Esophagus squamous epithelium (tissue), 5 donors: ENCODE measurements at regions not wholly inside any gene's neighbourhood (a gene's known extent, or its start where the extent isn't known, plus 50 kb on each side); places are given as distances from the start of the nearest gene placed in this dataset.

ENCODE experiments used
- DNase-seq: peaks from one replicate; lab custom pipeline; 2025; lab: John Stamatoyannopoulos, UW
- H3K27ac ChIP-seq, 4 donors: fragments of 200-600 bp; sonication (generic); one replicate each; pipeline ENCODE4 v1.5.1; 2016 to 2019; ENCODE audit warnings: mild to moderate bottlenecking in 1 of 4
- H3K27me3 ChIP-seq, 4 donors: fragments of 200-600 bp; sonication (generic); 1 replicate in 3 of 4; 2 replicates in 1 of 4; pipeline versions ENCODE4 v1.5.1 to v1.6.0; 2017 to 2021; ENCODE audit warnings: antibody characterized with exemption in 1 of 4
- H3K36me3 ChIP-seq, 3 donors: fragments of 200-600 bp; sonication (generic); one replicate each; pipeline ENCODE4 v1.5.1; 2016 to 2019
- H3K4me1 ChIP-seq, 3 donors: fragments of 200-600 bp; sonication (generic); one replicate each; pipeline ENCODE4 v1.5.1; 2017 to 2019
- H3K4me3 ChIP-seq, 4 donors: fragments of 200-600 bp; sonication (generic); 1 replicate in 3 of 4; 2 replicates in 1 of 4; pipeline ENCODE4 v1.5.1; 2016 to 2019; ENCODE audit warnings: mild to moderate bottlenecking in 2 of 4, moderate library complexity in 1 of 4
- H3K9me3 ChIP-seq, 3 donors: fragments of 200-600 bp; sonication (generic); one replicate each; pipeline ENCODE4 v1.5.1; 2016 to 2019
- CTCF ChIP-seq, 6 experiments: fragments of 450-650 bp in 4 of 6; fragments of 200-600 bp in 2 of 6; sonication (generic) in 2 of 6; IDR thresholded peaks; one replicate each; pipeline ENCODE4 v1.5.1; 2016 to 2019; ENCODE audit warnings: antibody characterized with exemption in 6 of 6, mild to moderate bottlenecking in 4 of 6, moderate library complexity in 4 of 6
- POLR2A ChIP-seq, 4 donors: fragments of 450-650 bp; IDR thresholded peaks; one replicate each; pipeline ENCODE4 v1.6.1; 2017; ENCODE audit warnings: antibody characterized with exemption in 4 of 4, mild to moderate bottlenecking in 4 of 4, moderate library complexity in 3 of 4
- WGBS, 2 donors: methylation state at CpG; one replicate each; pipeline ENCODE4 v1.1.5; 2018; 5-methylcytosine and 5-hydroxymethylcytosine counted together
- intact Hi-C: fragments of 100-400 bp; cut with DNase I; formaldehyde crosslinking; loops from one replicate; pipeline ENCODE4 v1.15.0; 2022
- donor health status: DM: yes; HTN: yes; CAD: no.

GRCh38 chr6:79423216-79423615 is 114.0 kb downstream of the LCA5 start:
- no peak overlapping the region for H3K27ac ChIP-seq
- H3K27me3 ChIP-seq: no peaks in the 10 kb centered on the region
- intact Hi-C loops: no loop called here
- peaks cover 0 to 11% (median 0%) of the 10 kb centered on the region in 3 donors for H3K4me1 ChIP-seq
- no peak for TF ChIP-seq POLR2A (IDR thresholded peaks at IDR 0.05)
- no peak for TF ChIP-seq CTCF (IDR thresholded peaks at IDR 0.05)
- no peaks in the 10 kb centered on the region for H3K9me3 ChIP-seq
- no peak for DNase-seq
- no peak overlapping the region for H3K4me3 ChIP-seq
- H3K36me3 ChIP-seq: no peaks in the 10 kb centered on the region
- WGBS, 2 donors: 60 to 85% methylated on average over 2 of the region's 2 CpGs

GRCh38 chr6:79422666-79423065 is 114.6 kb downstream of the LCA5 start:
- Histone ChIP-seq H3K9me3 (no peaks in the 10 kb centered on the region), H3K4me1 (peaks cover 0 to 11% (median 0%) of the 10 kb centered on the region in 3 donors), H3K27ac (no peak overlapping the region), H3K4me3 (no peak overlapping the region), H3K27me3 (no peaks in the 10 kb centered on the region), H3K36me3 (no peaks in the 10 kb centered on the region)
- 77 to 85% methylated on average over 1 of the region's 1 CpG for WGBS, 2 donors
- intact Hi-C loops: no loop called here
- TF ChIP-seq POLR2A (IDR thresholded peaks at IDR 0.05) (no peak), CTCF (IDR thresholded peaks at IDR 0.05) (no peak)
- no peak for DNase-seq

- Histone ChIP-seq H3K27me3 (no peaks in the 10 kb centered on the region), H3K36me3 (no peaks in the 10 kb centered on the region), H3K9me3 (no peaks in the 10 kb centered on the region), H3K4me3 (no peak overlapping the region), H3K27ac (no peak overlapping the region), H3K4me1 (peaks cover 0 to 11% (median 0%) of the 10 kb centered on the region in 3 donors)
- no peak for DNase-seq
- WGBS, 2 donors: 23 to 27% methylated on average over 5 of the region's 5 CpGs
- intact Hi-C loops: no loop called here
- TF ChIP-seq POLR2A (IDR thresholded peaks at IDR 0.05): no peak
- TF ChIP-seq CTCF (IDR thresholded peaks at IDR 0.05): no peak
Observed at GRCh38 chr6:79421707-79422484, 115.3 kb downstream of the LCA5 start.

- H3K9me3 ChIP-seq: no peaks in the 10 kb centered on the region
- TF ChIP-seq POLR2A (IDR thresholded peaks at IDR 0.05) (no peak), CTCF (IDR thresholded peaks at IDR 0.05) (no peak)
- WGBS, 2 donors: 86 to 98% methylated on average over 4 of the region's 4 CpGs
- no peak overlapping the region for H3K4me3 ChIP-seq
- peaks cover 0 to 11% (median 0%) of the 10 kb centered on the region in 3 donors for H3K4me1 ChIP-seq
- DNase-seq: no peak
- H3K27ac ChIP-seq: no peak overlapping the region
- intact Hi-C loops: no loop called here
- no peaks in the 10 kb centered on the region for H3K36me3 ChIP-seq
- H3K27me3 ChIP-seq: no peaks in the 10 kb centered on the region
Observed at GRCh38 chr6:79421001-79421411, 116.2 kb downstream of the LCA5 start.

- 19 to 59% methylated on average over 1 of the region's 1 CpG for WGBS, 2 donors
- no peak for DNase-seq
- Histone ChIP-seq H3K36me3 (no peaks in the 10 kb centered on the region), H3K27ac (no peak overlapping the region), H3K9me3 (no peaks in the 10 kb centered on the region), H3K4me1 (peaks cover 0 to 11% (median 0%) of the 10 kb centered on the region in 3 donors), H3K4me3 (no peak overlapping the region), H3K27me3 (no peaks in the 10 kb centered on the region)
- intact Hi-C loops: no loop called here
- no peak for TF ChIP-seq POLR2A (IDR thresholded peaks at IDR 0.05)
- TF ChIP-seq CTCF (IDR thresholded peaks at IDR 0.05): no peak
Observed at GRCh38 chr6:79420054-79420453, 117.2 kb downstream of the LCA5 start.
